Spleen (tissue), 11 donors: ENCODE measurements at regions not wholly inside any gene's neighbourhood (a gene's known extent, or its start where the extent isn't known, plus 50 kb on each side); places are given as distances from the start of the nearest gene placed in this dataset.

Experiments
- DNase-seq: peaks from one replicate; pipeline ENCODE4 v3.0.0-alpha.2; 2020
- H3K27ac ChIP-seq, 8 donors: fragments of 200-600 bp; sonication (generic) in 7 of 8; 1 replicate in 4 of 8; 2 replicates in 4 of 8; pipeline versions ENCODE4 v1.5.0 to v1.8.0; 2016 to 2021; ENCODE audit warnings: inconsistent platforms in 4 of 8, mild to moderate bottlenecking in 4 of 8, moderate library complexity in 1 of 8
- H3K27me3 ChIP-seq, 7 donors: fragments of 200-600 bp; sonication (generic) in 6 of 7; replicated peaks in 1 of 7; 1 replicate in 4 of 7; 2 replicates in 3 of 7; pipeline versions ENCODE4 v1.5.0 to v1.8.0; 2016 to 2021; ENCODE audit warnings: inconsistent platforms in 3 of 7, mild to moderate bottlenecking in 1 of 7
- H3K36me3 ChIP-seq, 6 donors: fragments of 200-600 bp; sonication (generic) in 5 of 6; 1 replicate in 4 of 6; 2 replicates in 2 of 6; pipeline versions ENCODE4 v1.5.0 to v1.8.0; 2016 to 2021; ENCODE audit warnings: inconsistent platforms in 2 of 6
- H3K4me1 ChIP-seq, 6 donors: fragments of 200-600 bp; sonication (generic) in 5 of 6; 1 replicate in 3 of 6; 2 replicates in 3 of 6; pipeline versions ENCODE4 v1.5.0 to v1.8.0; 2016 to 2021; ENCODE audit warnings: inconsistent platforms in 3 of 6
- H3K4me3 ChIP-seq, 8 donors: fragments of 200-600 bp; sonication (generic) in 7 of 8; 1 replicate in 4 of 8; 2 replicates in 4 of 8; pipeline versions ENCODE4 v1.5.0 to v1.8.0; 2016 to 2021; ENCODE audit warnings: inconsistent platforms in 4 of 8, mild to moderate bottlenecking in 4 of 8, moderate library complexity in 2 of 8
- H3K9me3 ChIP-seq, 8 donors: fragments of 200-600 bp; sonication (generic) in 7 of 8; 1 replicate in 4 of 8; 2 replicates in 4 of 8; pipeline versions ENCODE4 v1.5.0 to v1.8.0; 2016 to 2021; ENCODE audit warnings: inconsistent platforms in 4 of 8
- POLR2A ChIP-seq, 3 donors: fragments of 450-650 bp; IDR thresholded peaks; one replicate each; pipeline ENCODE4 v1.5.1; 2017; ENCODE audit warnings: antibody characterized with exemption in 3 of 3, mild to moderate bottlenecking in 1 of 3
- POLR2AphosphoS5 ChIP-seq, 3 donors: sonication (generic); formaldehyde crosslinking; IDR thresholded peaks; one replicate each; pipeline ENCODE4 v1.5.1; 2017; ENCODE audit warnings: antibody characterized with exemption in 3 of 3
- WGBS, 5 donors: extraction: QIAGEN DNeasy Blood & Tissue Kit in 3 of 5; methylation state at CpG; one replicate each; pipeline versions ENCODE4 v1.1.5 to v1.1.7; 2013 to 2018; 5-methylcytosine and 5-hydroxymethylcytosine counted together
- intact Hi-C: fragments of 100-400 bp; cut with DNase I; formaldehyde crosslinking; loops from one replicate; pipeline ENCODE4 v1.15.0; 2023; ENCODE audit warnings: low total_unique reads
- TF ChIP-seq, protein P1 (sequence below), 11 experiments: fragments of 200-600 bp in 7 of 11; fragments of 450-650 bp in 4 of 11; sonication (generic) in 4 of 11; IDR thresholded peaks in 8 of 11; conservative IDR thresholded peaks in 3 of 11; 1 replicate in 7 of 11; 2 replicates in 4 of 11; pipeline versions ENCODE4 v1.4.0 to v1.8.0; 2016 to 2021; ENCODE audit warnings: antibody characterized with exemption in 11 of 11, inconsistent platforms in 4 of 11, mild to moderate bottlenecking in 1 of 11
- donor health status: healthy with polysubstance abuse.
- donor health status: DM: no; HTN: no; CAD: no; lungs with moderate emphysema.
- donor health status: DM: no; HTN: no; CAD: no.
- donor health status: Bipolar disorder and iron deficiency.
- donor health status: healthy.
- donor health status: DM: no; HTN: no; CAD: no.
- donor health status: DM: yes; HTN: yes; CAD: no.

DNA sequence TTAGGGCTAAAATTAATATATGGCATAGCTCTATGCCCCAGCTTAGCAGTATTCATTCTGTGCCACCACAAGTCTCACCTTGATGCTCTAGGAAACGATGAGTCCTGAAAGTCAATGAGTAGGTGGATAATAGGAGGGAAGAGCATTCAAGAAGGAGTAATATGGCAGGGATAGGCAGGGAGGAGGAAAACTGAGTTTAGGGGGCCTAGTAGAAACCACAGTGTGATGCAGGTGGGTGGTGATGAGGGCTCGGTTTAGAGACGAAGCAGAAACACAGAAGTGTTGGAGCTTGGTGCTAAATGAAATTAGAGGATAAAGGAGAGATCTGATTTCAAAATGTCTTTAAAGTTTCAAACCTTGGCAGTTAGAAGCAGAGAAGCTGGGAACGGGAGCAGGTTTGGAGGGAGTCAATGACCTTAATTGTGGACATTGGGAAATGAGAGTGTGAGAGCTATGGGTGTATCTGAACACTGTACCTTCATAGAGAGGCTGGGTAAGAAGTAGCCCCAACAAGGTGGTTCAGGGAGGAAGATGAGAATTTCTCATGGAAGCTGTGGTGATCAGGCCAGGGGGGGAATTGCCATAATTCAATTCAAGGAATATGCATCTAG is 144.7 kb upstream of the CPSF6 start:
- Histone ChIP-seq H3K9me3 (no peaks in the 10 kb centered on the region), H3K4me3 (no peak overlapping the region), H3K27ac (no peak overlapping the region), H3K4me1 (no peaks in the 10 kb centered on the region), H3K36me3 (no peaks in the 10 kb centered on the region), H3K27me3 (peaks cover 0 to 37% (median 0%) of the 10 kb centered on the region in 7 donors)
- no peak for TF ChIP-seq POLR2AphosphoS5 (IDR thresholded peaks at IDR 0.05)
- TF ChIP-seq POLR2A (IDR thresholded peaks at IDR 0.05) = no peak
- TF ChIP-seq, protein P1, sequence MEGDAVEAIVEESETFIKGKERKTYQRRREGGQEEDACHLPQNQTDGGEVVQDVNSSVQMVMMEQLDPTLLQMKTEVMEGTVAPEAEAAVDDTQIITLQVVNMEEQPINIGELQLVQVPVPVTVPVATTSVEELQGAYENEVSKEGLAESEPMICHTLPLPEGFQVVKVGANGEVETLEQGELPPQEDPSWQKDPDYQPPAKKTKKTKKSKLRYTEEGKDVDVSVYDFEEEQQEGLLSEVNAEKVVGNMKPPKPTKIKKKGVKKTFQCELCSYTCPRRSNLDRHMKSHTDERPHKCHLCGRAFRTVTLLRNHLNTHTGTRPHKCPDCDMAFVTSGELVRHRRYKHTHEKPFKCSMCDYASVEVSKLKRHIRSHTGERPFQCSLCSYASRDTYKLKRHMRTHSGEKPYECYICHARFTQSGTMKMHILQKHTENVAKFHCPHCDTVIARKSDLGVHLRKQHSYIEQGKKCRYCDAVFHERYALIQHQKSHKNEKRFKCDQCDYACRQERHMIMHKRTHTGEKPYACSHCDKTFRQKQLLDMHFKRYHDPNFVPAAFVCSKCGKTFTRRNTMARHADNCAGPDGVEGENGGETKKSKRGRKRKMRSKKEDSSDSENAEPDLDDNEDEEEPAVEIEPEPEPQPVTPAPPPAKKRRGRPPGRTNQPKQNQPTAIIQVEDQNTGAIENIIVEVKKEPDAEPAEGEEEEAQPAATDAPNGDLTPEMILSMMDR (IDR thresholded peaks at IDR 0.05 in 8 of 11, conservative IDR thresholded peaks at IDR 0.05 in 3 of 11) = no peak
- no peak for DNase-seq
- intact Hi-C loops = no loop called here
- WGBS, 5 donors = 61 to 71% (median 69%) methylated on average over 4 of the region's 4 CpGs

DNA sequence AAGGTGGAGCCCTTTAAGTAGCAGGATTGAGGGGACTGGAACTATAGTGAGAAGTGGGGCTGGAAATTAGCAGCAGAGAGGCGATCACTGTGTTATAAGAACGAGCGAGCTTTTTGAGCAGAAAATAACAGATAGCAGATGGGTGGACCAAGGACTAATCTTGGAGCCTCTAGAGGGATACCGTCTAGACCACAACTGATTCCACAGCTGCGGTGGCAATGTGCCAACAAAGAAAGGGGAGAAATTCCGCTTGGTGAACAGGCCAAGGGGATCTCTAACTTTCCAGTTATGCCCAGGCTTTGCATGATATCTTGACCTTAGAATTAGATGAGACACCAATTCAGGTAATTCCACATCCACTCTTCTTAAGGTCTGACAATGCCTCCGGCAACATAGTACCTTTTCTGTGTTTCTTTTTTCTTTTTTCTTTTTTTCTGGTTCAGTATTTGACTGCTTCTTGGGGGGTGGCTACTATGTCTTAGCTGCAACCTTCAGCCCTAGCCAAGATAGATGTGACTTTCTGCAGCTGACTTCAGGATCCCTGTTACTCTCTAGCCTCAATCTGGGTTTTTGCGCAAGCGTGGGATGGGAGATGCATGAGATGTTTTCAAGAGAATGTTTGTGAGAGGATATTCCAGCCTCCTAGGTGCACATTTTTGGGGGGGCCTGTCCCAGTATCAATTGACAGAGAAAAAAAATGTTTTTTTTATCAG is 143.4 kb upstream of the CPSF6 start:
- intact Hi-C loops = no loop called here
- TF ChIP-seq POLR2A (IDR thresholded peaks at IDR 0.05) (no peak), POLR2AphosphoS5 (IDR thresholded peaks at IDR 0.05) (no peak)
- TF ChIP-seq, protein P1 (IDR thresholded peaks at IDR 0.05 in 8 of 11, conservative IDR thresholded peaks at IDR 0.05 in 3 of 11) = no peak
- no peaks in the 10 kb centered on the region for H3K9me3 ChIP-seq

DNA sequence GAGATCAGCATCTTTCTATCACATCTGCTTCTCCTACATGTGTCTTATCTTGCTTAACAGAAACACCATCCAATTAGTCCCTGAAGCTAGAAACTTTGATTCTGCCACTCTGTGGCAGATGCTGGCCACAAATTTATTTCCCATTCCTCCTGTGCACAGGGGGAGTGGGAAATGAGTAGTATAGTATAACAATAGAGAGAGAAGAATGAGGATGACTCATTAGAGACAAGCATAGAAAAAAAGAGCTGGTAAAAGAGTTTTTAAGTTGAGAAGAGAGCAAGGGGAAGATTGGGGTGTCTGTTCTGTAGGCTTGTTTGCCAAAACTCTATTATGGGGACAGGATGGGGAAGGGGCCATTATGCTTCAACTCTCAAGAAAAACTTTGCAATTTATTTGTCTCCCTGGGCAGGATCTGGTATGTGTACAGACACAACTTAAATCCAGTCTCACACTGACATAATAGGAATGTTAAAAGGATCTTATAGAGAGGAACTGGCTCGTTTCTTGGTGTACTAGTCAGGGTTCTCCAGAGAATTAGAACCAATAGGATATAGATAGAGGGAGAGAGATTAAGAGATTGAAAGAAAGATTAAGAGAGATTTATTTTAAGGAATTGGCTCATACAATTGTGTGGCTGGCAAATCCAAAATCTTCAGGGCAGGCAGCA is 142.6 kb upstream of the CPSF6 start:
- TF ChIP-seq, protein P1 (IDR thresholded peaks at IDR 0.05 in 8 of 11, conservative IDR thresholded peaks at IDR 0.05 in 3 of 11) = no peak
- no peak for TF ChIP-seq POLR2AphosphoS5 (IDR thresholded peaks at IDR 0.05)
- no peak for TF ChIP-seq POLR2A (IDR thresholded peaks at IDR 0.05)
- Histone ChIP-seq H3K36me3 (no peaks in the 10 kb centered on the region), H3K4me1 (peaks cover 0 to 4% (median under 1%) of the 10 kb centered on the region in 6 donors), H3K27me3 (peaks cover 0 to 37% (median 0%) of the 10 kb centered on the region in 7 donors), H3K27ac (no peak overlapping the region), H3K4me3 (no peak overlapping the region), H3K9me3 (no peaks in the 10 kb centered on the region)
- no peak for DNase-seq
- intact Hi-C loops = no loop called here
- WGBS, 5 donors = 31 to 77% (median 46%) methylated on average over 1 of the region's 1 CpG

More for the DNA sequence above, 143.4 kb upstream of the CPSF6 start:
- Histone ChIP-seq H3K4me1 (no peaks in the 10 kb centered on the region), H3K4me3 (no peak overlapping the region), H3K27ac (no peak overlapping the region), H3K27me3 (peaks cover 0 to 37% (median 0%) of the 10 kb centered on the region in 7 donors), H3K36me3 (no peaks in the 10 kb centered on the region)
- no peak for DNase-seq
- WGBS, 5 donors = 72 to 84% (median 75%) methylated on average over 9 of the region's 9 CpGs
